Activated CD4-positive, alpha-beta T cell treated with anti-CD3 and anti-CD28 coated beads for 36 hours (primary cell): ENCODE measurements at regions not wholly inside any gene's neighbourhood (a gene's known extent, or its start where the extent isn't known, plus 50 kb on each side); places are given as distances from the start of the nearest gene placed in this dataset.
"Not testable (repeated sequence)": the region's sequence is repeated elsewhere in the genome, so short reads cannot be mapped to it uniquely, and the experiment has no call there.

ENCODE experiments used
- ATAC-seq: fragments of 200-7000 bp; cut with Tn5 transposase; one replicate; pipeline ENCODE4 v1.10.0; 2021; ENCODE audit warnings: mild to moderate bottlenecking, moderate library complexity
- CTCF ChIA-PET: fragments of 350-600 bp; sonication (Branson Sonifier 250); formaldehyde crosslinking; loops from one replicate; lab custom pipeline; 2021; ENCODE audit warnings: antibody characterized with exemption; lab: Charles Lee
- POLR2A ChIA-PET: fragments of 350-600 bp; sonication (Branson Sonifier 250); formaldehyde crosslinking; loops from one replicate; lab custom pipeline; 2021; ENCODE audit warnings: antibody characterized with exemption, inconsistent platforms; lab: Charles Lee
- DNase-seq: peaks from one replicate; pipeline ENCODE4 v3.0.0-alpha.2; 2020
- H3K27ac Mint-ChIP-seq: one replicate; pipeline ENCODE4 v1.8.0; 2021; ENCODE audit warnings: mixed read lengths
- H3K27me3 Mint-ChIP-seq: one replicate; pipeline ENCODE4 v1.8.0; 2021; ENCODE audit warnings: mixed read lengths
- H3K36me3 Mint-ChIP-seq: one replicate; pipeline ENCODE4 v1.8.0; 2021; ENCODE audit warnings: low read depth, mixed read lengths
- H3K4me1 Mint-ChIP-seq: one replicate; pipeline ENCODE4 v1.8.0; 2021; ENCODE audit warnings: mixed read lengths
- H3K4me3 Mint-ChIP-seq: one replicate; pipeline ENCODE4 v1.8.0; 2021; ENCODE audit warnings: mild to moderate bottlenecking, moderate library complexity, mixed read lengths
- H3K9me3 Mint-ChIP-seq: one replicate; pipeline ENCODE4 v1.8.0; 2021; ENCODE audit warnings: low read depth, mixed read lengths
- intact Hi-C, 2 experiments: fragments of 100-400 bp; cut with DNase I in 1 of 2; cut with micrococcal nuclease in 1 of 2; formaldehyde crosslinking; loops; one replicate each; pipeline versions ENCODE4 v1.14.2 to v1.15.1; 2022 to 2024; cut with DNase I, micrococcal nuclease

DNA sequence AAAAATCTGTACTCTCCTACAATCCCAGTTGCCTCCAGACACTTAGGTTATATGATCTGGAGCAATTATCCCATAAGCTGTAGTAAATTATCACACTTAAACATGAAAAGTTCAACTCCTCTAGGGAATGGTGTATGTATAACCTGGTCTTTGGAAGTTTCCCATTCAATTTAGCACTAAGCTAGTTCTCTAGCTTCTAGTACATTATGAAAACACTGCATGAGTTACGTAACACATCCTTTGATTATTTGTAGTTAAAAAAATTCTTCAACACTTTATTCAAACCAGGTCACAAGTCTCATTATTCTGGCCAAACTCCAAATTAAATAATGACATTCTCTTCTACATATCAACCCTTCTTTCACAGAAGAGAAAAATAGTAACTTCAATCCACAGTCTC lies 827.0 kb upstream of the ADAMTS5 start:
- no peaks in the 10 kb centered on the region for H3K4me1 Mint-ChIP-seq
- no peak overlapping the region for H3K27ac Mint-ChIP-seq
- H3K27me3 Mint-ChIP-seq: no peaks in the 10 kb centered on the region
- no peak for DNase-seq
- POLR2A ChIA-PET: no interaction called here
- no peaks in the 10 kb centered on the region for H3K9me3 Mint-ChIP-seq
- CTCF ChIA-PET: no interaction called here
- intact Hi-C loops: no loop called here
- no peak overlapping the region for H3K4me3 Mint-ChIP-seq
- H3K36me3 Mint-ChIP-seq: no peaks in the 10 kb centered on the region
- ATAC-seq: no peak

DNA sequence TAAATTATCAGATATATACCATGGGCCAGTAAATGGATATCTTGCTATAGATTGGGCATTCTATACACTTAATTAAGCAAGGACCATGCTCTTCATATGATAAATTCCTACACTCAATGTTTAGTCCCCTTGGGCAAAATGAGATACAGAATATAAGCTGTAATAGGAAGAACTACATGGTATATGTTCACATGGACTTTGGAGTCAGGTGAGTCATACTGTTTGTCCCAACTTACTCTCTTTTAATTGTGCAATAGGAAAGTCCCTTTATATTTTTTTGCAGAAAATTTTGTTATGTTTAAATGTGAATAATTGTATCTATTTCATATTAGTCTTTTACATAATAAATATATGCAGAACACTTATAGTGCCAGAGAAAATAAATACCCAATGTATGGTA lies 820.2 kb upstream of the ADAMTS5 start:
- intact Hi-C loops: no loop called here
- ATAC-seq (no peak), DNase-seq (no peak)
- Mint-ChIP-seq H3K4me1 (no peaks in the 10 kb centered on the region), H3K27ac (no peak overlapping the region), H3K36me3 (no peaks in the 10 kb centered on the region), H3K9me3 (peaks cover 6% of the 10 kb centered on the region), H3K4me3 (no peak overlapping the region), H3K27me3 (no peaks in the 10 kb centered on the region)
- ChIA-PET POLR2A (no interaction called here), CTCF (no interaction called here)

DNA sequence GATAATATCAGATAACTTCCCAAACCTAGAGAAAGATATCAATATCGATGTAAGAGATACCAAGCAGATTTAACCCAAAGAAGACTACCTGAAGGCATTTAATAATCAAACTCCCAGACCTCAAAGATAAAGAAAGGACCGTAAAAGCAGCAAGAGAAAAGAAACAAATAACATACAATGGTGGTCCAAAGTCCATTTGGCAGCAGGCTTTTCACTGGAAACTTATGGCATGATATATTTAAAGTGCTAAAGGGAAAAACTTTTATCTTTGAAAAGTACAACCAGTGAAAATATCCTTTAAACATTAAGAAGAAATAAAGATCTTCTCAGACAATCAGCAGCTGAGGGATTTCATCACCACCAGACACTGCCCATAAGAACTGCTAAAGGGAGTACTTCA lies 812.7 kb upstream of the ADAMTS5 start:
- Mint-ChIP-seq H3K27ac (no peak overlapping the region), H3K27me3 (no peaks in the 10 kb centered on the region), H3K9me3 (peaks cover 3% of the 10 kb centered on the region), H3K4me1 (no peaks in the 10 kb centered on the region), H3K4me3 (no peak overlapping the region), H3K36me3 (no peaks in the 10 kb centered on the region)
- no peak for ATAC-seq
- intact Hi-C loops: no loop called here
- POLR2A ChIA-PET: no interaction called here
- no peak for DNase-seq
- CTCF ChIA-PET: no interaction called here

DNA sequence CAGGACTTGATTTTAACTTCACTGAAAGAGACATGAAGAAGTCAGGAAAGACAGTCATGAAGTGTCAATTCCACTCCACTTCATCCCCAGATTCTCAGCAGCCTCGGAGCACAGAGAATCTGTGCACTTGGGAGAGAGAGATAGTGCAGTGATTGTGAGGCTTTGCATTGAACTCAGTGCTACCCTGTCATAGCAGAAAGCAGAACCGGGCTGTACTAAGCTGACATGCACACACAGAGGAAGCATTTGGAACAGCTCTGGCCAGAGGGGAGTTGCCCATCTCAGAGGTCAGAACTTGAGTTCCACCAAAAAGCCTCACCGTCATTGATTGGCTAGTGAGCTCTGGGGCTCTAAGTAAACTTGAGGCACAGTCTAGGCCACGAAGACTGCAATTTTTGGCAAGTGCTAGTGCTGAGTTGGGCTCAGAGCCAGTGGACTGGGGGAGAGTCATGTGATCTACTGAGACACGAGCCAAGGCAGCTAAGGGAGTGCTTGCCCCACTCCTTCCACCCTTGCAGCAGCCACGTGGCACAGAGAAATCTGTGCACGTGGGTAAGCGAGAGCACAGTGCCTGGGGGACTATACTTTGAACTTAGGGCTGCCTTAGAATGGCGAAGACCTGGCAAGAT lies 810.2 kb upstream of the ADAMTS5 start:
- intact Hi-C loops: no loop called here
- H3K27ac Mint-ChIP-seq: no peak overlapping the region
- DNase-seq (no peak), ATAC-seq (no peak)
- H3K4me1 Mint-ChIP-seq: no peaks in the 10 kb centered on the region
- ChIA-PET POLR2A (no interaction called here), CTCF (interaction anchor here (0.7 kb wide), 1 partner anchor 195 kb away, joined by 3 read pairs; no protein-coding TSS in a partner anchor)
- no peak overlapping the region for H3K4me3 Mint-ChIP-seq
- H3K9me3 Mint-ChIP-seq: no peaks in the 10 kb centered on the region
- H3K27me3 Mint-ChIP-seq: no peaks in the 10 kb centered on the region
- no peaks in the 10 kb centered on the region for H3K36me3 Mint-ChIP-seq

DNA sequence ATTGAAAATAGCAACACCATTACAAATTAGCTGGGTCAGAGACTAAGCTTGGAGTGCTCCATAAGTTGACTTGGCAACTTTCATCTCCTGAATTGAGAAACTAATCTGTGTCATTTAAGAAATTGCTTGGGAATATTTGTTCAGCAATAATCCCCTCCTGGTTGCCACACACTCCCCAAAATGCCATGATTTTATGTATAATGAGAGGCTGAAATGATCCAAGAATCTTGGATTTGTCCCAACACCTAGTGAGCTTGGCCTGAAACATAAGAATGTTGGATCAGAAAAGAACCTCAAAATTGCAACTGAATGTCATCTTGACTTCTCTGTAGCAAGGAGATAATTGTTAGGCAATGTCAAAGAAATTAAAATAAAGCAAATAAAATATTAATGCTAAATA lies 805.9 kb upstream of the ADAMTS5 start:
- Mint-ChIP-seq H3K36me3 (no peaks in the 10 kb centered on the region), H3K27ac (no peak overlapping the region), H3K4me3 (no peak overlapping the region), H3K9me3 (no peaks in the 10 kb centered on the region), H3K4me1 (no peaks in the 10 kb centered on the region), H3K27me3 (no peaks in the 10 kb centered on the region)
- DNase-seq (no peak), ATAC-seq (no peak)
- CTCF ChIA-PET: no interaction called here
- POLR2A ChIA-PET: no interaction called here
- intact Hi-C loops: no loop called here

DNA sequence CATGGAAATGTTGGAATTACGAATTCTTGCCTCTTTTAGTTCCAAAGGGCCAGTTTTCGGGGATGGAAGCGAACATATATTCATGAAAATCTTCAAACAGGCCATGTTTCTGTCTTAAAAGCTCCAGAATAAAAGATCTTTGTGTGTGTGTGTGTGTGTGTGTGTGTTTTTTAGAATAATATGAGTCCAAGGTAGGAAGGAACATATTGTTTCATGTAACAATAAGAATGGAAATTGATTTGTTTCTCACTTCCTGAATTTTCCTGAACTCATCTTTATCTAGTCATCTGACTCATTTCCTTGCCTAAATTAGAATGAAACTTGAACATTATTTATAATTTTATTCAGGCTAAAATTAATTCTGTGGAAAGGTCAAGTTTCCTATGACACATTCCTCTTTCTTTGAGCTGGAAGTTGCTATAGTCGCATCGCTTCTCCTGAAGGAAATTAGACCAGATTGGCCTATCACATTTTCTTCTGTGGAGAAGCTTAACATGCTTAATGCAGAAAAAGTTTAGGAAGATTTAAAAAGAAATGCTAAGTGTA lies 805.1 kb upstream of the ADAMTS5 start:
- ATAC-seq (no peak), DNase-seq (no peak)
- CTCF ChIA-PET: no interaction called here
- no peaks in the 10 kb centered on the region for H3K36me3 Mint-ChIP-seq
- POLR2A ChIA-PET: no interaction called here
- intact Hi-C loops: no loop called here
- no peak overlapping the region for H3K27ac Mint-ChIP-seq
- no peaks in the 10 kb centered on the region for H3K27me3 Mint-ChIP-seq
- H3K4me1 Mint-ChIP-seq: no peaks in the 10 kb centered on the region
- H3K4me3 Mint-ChIP-seq: no peak overlapping the region
- peaks cover 2% of the 10 kb centered on the region for H3K9me3 Mint-ChIP-seq

DNA sequence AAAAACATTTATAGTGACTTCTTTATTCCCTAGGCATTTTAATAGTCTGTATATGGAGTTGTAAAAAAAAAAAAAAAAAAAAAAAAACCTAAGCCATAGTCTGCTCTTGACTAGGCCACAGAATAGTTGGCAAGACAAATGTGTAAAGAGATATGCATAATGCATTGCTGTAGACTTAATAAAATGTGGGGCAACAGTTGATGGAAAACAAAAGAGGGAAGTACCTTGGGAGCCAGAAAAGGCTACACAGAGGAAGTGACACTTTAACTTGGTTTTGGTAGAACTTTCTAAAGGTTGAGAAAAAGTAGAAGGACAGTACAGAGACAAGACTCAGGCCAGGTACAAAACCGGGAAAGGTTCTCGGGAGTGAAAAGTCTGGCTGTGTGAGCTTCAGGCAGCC lies 802.9 kb upstream of the ADAMTS5 start:
- DNase-seq (no peak), ATAC-seq (no peak)
- no peak overlapping the region for H3K4me3 Mint-ChIP-seq
- no peak overlapping the region for H3K27ac Mint-ChIP-seq
- H3K36me3 Mint-ChIP-seq: no peaks in the 10 kb centered on the region
- ChIA-PET POLR2A (no interaction called here), CTCF (no interaction called here)
- no peaks in the 10 kb centered on the region for H3K27me3 Mint-ChIP-seq
- H3K9me3 Mint-ChIP-seq: peaks cover 2% of the 10 kb centered on the region
- intact Hi-C loops: no loop called here
- H3K4me1 Mint-ChIP-seq: no peaks in the 10 kb centered on the region

DNA sequence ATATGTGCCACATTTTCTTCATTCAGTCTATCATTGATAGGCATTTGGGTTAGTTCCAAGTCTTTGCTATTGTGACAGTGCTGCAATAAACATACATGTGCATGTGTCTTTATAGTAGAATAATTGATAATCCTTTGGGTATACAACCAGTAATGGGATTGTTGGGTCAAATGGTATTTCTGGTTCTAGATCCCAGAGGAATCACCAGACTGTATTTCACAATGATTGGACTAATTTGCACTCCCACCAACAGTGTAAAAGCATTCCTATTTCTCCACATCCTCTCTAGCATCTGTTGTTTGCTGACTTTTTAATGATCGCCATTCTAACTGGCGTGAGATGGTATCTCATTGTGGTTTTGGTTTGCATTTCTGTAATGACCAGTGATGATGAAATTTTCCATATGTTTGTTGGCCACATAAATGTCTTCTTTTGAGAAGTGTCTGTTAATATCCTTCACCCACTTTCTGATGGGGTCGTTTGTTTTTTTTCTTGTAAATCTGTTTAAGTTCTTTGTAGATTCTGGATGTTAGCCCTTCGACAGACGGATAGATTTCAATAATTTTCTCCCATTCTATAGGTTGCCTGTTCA lies 801.3 kb upstream of the ADAMTS5 start:
- ATAC-seq, H3K27me3 Mint-ChIP-seq, POLR2A ChIA-PET, H3K9me3 Mint-ChIP-seq, intact Hi-C loops, H3K36me3 Mint-ChIP-seq, H3K27ac Mint-ChIP-seq, H3K4me3 Mint-ChIP-seq, H3K4me1 Mint-ChIP-seq, DNase-seq, CTCF ChIA-PET: not testable (repeated sequence)

DNA sequence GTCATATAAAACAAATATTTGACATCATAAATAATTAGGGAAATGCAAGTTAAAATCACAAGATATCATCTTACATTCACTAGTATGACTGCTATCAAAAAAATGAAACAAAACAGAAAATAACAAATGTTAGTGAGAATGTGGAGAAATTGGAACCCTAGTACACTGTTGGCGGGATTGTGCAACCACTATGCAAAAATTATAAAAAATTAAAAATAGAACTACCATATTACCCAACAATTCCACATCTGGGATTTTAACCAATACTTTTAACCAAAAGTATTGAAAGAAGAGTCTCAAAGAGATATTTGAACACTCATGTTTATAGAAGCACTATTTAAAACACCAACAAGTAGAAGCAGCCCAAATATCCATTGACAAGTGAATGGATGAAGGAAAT lies 797.2 kb upstream of the ADAMTS5 start:
- H3K27me3 Mint-ChIP-seq: no peaks in the 10 kb centered on the region
- H3K9me3 Mint-ChIP-seq: peaks cover 4% of the 10 kb centered on the region
- no peak for DNase-seq
- CTCF ChIA-PET: no interaction called here
- POLR2A ChIA-PET: no interaction called here
- no peaks in the 10 kb centered on the region for H3K4me1 Mint-ChIP-seq
- H3K27ac Mint-ChIP-seq: no peak overlapping the region
- ATAC-seq: no peak
- intact Hi-C loops: no loop called here
- no peak overlapping the region for H3K4me3 Mint-ChIP-seq
- H3K36me3 Mint-ChIP-seq: no peaks in the 10 kb centered on the region

DNA sequence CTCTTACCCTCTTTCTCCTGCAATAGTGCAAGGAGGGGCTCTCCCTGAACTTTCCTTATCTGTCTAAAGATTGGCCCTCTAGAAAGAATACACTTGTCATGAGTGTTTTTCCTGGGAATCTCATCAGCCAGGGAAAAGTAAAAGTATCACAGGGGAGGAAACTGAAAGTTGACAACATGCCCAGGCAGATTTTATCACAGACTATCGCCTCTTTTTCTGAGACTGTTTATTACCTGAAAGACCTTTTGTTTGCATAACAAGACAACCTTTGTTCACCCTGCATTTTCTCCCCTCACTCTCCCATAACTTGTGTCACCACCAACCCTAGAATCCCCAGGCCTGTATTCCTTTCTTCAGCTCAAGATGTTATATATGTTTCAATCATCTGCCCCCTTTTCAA lies 794.7 kb upstream of the ADAMTS5 start:
- ChIA-PET CTCF (interaction anchor here (0.7 kb wide), 1 partner anchor 827 kb away, joined by 3 read pairs; no protein-coding TSS in a partner anchor), POLR2A (no interaction called here)
- no peaks in the 10 kb centered on the region for H3K4me1 Mint-ChIP-seq
- H3K27ac Mint-ChIP-seq: no peak overlapping the region
- H3K4me3 Mint-ChIP-seq: no peak overlapping the region
- no peak for ATAC-seq
- peaks cover 2% of the 10 kb centered on the region for H3K9me3 Mint-ChIP-seq
- intact Hi-C loops: no loop called here
- no peak for DNase-seq
- H3K36me3 Mint-ChIP-seq: no peaks in the 10 kb centered on the region
- H3K27me3 Mint-ChIP-seq: no peaks in the 10 kb centered on the region

DNA sequence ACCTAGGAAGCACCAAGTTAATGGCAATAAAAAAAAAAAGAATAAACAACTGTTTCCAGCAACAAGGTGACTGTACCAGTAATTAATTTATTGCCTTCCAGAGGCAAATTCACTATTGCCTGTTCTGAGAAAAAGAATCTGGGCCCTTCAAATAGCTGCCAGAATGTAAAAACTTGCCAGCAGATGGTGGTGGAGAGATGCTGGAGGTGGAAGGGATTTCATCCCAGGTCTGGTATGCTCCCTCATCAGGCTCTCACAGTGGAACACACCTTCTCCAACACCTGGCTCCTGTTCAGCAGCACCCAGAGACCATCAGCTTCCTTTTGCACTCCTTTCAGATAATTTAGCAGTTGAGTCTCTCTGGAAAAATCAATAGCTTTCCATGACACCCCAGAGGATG lies 792.9 kb upstream of the ADAMTS5 start:
- intact Hi-C loops: no loop called here
- Mint-ChIP-seq H3K27me3 (no peaks in the 10 kb centered on the region), H3K4me1 (no peaks in the 10 kb centered on the region), H3K9me3 (peaks cover 2% of the 10 kb centered on the region), H3K27ac (no peak overlapping the region), H3K36me3 (no peaks in the 10 kb centered on the region), H3K4me3 (no peak overlapping the region)
- POLR2A ChIA-PET: no interaction called here
- DNase-seq (no peak), ATAC-seq (no peak)
- CTCF ChIA-PET: interaction anchor here (2.2 kb wide), 1 partner anchor 986 kb away, joined by 6 read pairs; no protein-coding TSS in a partner anchor

DNA sequence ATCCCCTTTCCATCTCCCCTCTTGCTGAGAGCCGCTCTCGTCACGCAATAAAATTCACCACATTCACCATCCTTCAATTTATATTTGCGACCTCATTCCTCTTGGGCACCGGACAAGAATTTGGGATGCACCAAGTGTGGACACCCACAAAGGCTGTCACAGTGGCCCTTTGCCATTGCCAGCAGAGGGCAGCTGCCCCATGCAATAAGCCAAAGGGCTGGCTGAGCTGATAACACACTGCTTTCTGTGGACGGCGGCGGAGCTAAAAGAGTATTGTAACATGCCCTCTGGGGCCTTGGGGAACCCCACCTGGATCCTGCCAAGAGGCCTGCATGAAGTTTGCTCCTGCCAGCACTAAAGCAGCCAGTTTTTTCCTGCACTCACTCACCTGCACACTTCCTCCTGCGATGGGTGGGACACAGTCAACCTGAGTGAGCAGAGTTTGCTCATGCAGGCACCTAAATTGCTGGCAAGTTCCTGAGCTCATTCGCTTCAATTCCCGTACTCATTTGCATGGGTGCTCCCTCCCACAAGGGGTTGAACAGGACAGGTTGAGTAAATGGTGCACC lies 792.3 kb upstream of the ADAMTS5 start:
- Mint-ChIP-seq H3K4me3 (no peak overlapping the region), H3K9me3 (peaks cover 2% of the 10 kb centered on the region), H3K36me3 (no peaks in the 10 kb centered on the region), H3K27me3 (no peaks in the 10 kb centered on the region), H3K27ac (no peak overlapping the region), H3K4me1 (no peaks in the 10 kb centered on the region)
- DNase-seq (no peak), ATAC-seq (no peak)
- ChIA-PET POLR2A (no interaction called here), CTCF (interaction anchor here (2.2 kb wide), 1 partner anchor 986 kb away, joined by 6 read pairs; no protein-coding TSS in a partner anchor)
- intact Hi-C loops: no loop called here
